K562 (cell line): ENCODE measurements at regions not wholly inside any gene's neighbourhood (a gene's known extent, or its start where the extent isn't known, plus 50 kb on each side); places are given as distances from the start of the nearest gene placed in this dataset.

ENCODE experiments used
- ATAC-seq: fragments of 200-7000 bp; cut with Tn5 transposase; 3 replicates; pipeline ENCODE4 v1.9.1; 2020; ENCODE audit warnings: moderate library complexity
- BruUV-seq: library from RNA; stranded (reverse); fragments of 400-500 nt; replicated peaks from 2 replicates; lab custom pipeline; 2021; lab: Mats Ljungman, UMichigan
- CTCF ChIA-PET: fragments of 300-600 bp; formaldehyde crosslinking; extraction: SDS; loops from one replicate; lab custom pipeline; 2021; ENCODE audit warnings: low intra/inter-chr PET ratio; lab: Yijun Ruan, JAX
- POLR2A ChIA-PET: fragments of 300-600, 350-650 bp; sonication (Branson Sonifier 250); formaldehyde crosslinking; extraction: SDS; loops from one replicate; lab custom pipeline; 2021; ENCODE audit warnings: antibody characterized with exemption, inconsistent platforms; lab: Yijun Ruan, JAX
- DNase-seq, 4 experiments: peaks; one replicate each; pipeline versions ENCODE4 v3.0.0 to v3.0.0-alpha.2; 2011 to 2018; ENCODE audit warnings: low spot score in 3 of 4, mixed read lengths in 3 of 4; ENCODE audit errors: extremely low read depth in 1 of 4
- FAIRE-seq: peaks from 2 replicates; lab custom pipeline; 2011; peaks lifted over from hg19 to GRCh38; lab: Jason Lieb, UNC
- H2AFZ ChIP-seq: 2 replicates; pipeline ENCODE4 v1.6.0; 2011; ENCODE audit warnings: low read depth, low read length, control low read depth, inconsistent platforms
- H3K27ac ChIP-seq: fragments of 200-600 bp; 3 replicates; pipeline ENCODE4 v1.8.0; 2011; ENCODE audit warnings: low read depth, mild to moderate bottlenecking, control low read depth, inconsistent platforms, low read length, moderate library complexity, mixed read lengths; ENCODE audit errors: extremely low read depth
- H3K27me3 ChIP-seq, 2 experiments: fragments of 300-600 bp in 1 of 2; 2 replicates in 1 of 2; 3 replicates in 1 of 2; pipeline versions ENCODE4 v1.6.0 to v1.8.0; 2011; ENCODE audit warnings: inconsistent platforms in 2 of 2, low read length in 2 of 2, mild to moderate bottlenecking in 1 of 2, mixed read lengths in 1 of 2, moderate library complexity in 1 of 2; ENCODE audit not compliant: control insufficient read depth in 2 of 2, insufficient read depth in 2 of 2
- H3K36me3 ChIP-seq: fragments of 300-600 bp; 3 replicates; pipeline ENCODE4 v1.8.0; 2011; ENCODE audit warnings: mild to moderate bottlenecking, low read length, inconsistent platforms; ENCODE audit not compliant: control insufficient read depth, insufficient read depth
- H3K4me1 ChIP-seq, 2 experiments: fragments of 200-600 bp in 1 of 2; replicated peaks in 1 of 2; 2 replicates in 1 of 2; 3 replicates in 1 of 2; pipeline versions ENCODE4 v1.5.1 to v1.8.0; 2011; ENCODE audit warnings: inconsistent platforms in 2 of 2, low read length in 2 of 2, mild to moderate bottlenecking in 1 of 2, mixed read lengths in 1 of 2, moderate library complexity in 1 of 2; ENCODE audit not compliant: control insufficient read depth in 2 of 2, insufficient read depth in 2 of 2
- H3K4me2 ChIP-seq: 2 replicates; pipeline ENCODE4 v1.6.1; 2011; ENCODE audit warnings: low read length, control low read depth, inconsistent platforms, mixed read lengths; ENCODE audit not compliant: insufficient read depth
- H3K4me3 ChIP-seq: fragments of 200-600 bp; sonication (generic), shearing (Covaris generic); 2 replicates; pipeline ENCODE4 v1.5.1; 2016; ENCODE audit warnings: control low read depth, inconsistent platforms
- H3K79me2 ChIP-seq: fragments of 200-600 bp; 3 replicates; pipeline ENCODE4 v1.8.0; 2011; ENCODE audit warnings: low read length, inconsistent platforms; ENCODE audit not compliant: control insufficient read depth, insufficient read depth
- H3K9ac ChIP-seq, 2 experiments: 2 replicates each; pipeline versions ENCODE4 v1.6.0 to v1.6.1; 2011; ENCODE audit warnings: low read depth in 2 of 2, low read length in 2 of 2, control low read depth in 1 of 2, inconsistent platforms in 1 of 2, mild to moderate bottlenecking in 1 of 2, mixed read lengths in 1 of 2; ENCODE audit not compliant: insufficient read depth in 1 of 2
- H3K9me1 ChIP-seq: one replicate; pipeline ENCODE4 v1.6.0; 2011; ENCODE audit warnings: inconsistent platforms, mild to moderate bottlenecking, low read length, moderate library complexity; ENCODE audit not compliant: control insufficient read depth, insufficient read depth
- H3K9me3 ChIP-seq: replicated peaks from 2 replicates; pipeline ENCODE4 v1.5.1; 2011; ENCODE audit warnings: low read depth, low read length, inconsistent platforms; ENCODE audit not compliant: control insufficient read depth, insufficient read depth
- H4K20me1 ChIP-seq: replicated peaks from 2 replicates; pipeline ENCODE4 v1.6.1; 2011; ENCODE audit warnings: low read length, inconsistent platforms, mixed read lengths; ENCODE audit not compliant: control insufficient read depth, insufficient read depth
- ARID1B ChIP-seq: fragments of 450-650 bp; IDR thresholded peaks from 2 replicates; pipeline ENCODE4 v1.6.1; 2016; ENCODE audit warnings: antibody characterized with exemption, mild to moderate bottlenecking, inconsistent platforms
- ATF7 ChIP-seq: fragments of 450-650 bp; IDR thresholded peaks from 2 replicates; pipeline ENCODE4 v1.7.1; 2014; ENCODE audit warnings: mild to moderate bottlenecking, moderate library complexity
- CBFA2T3 ChIP-seq: fragments of 450-650 bp; IDR thresholded peaks from 2 replicates; pipeline ENCODE4 v1.6.1; 2017
- CEBPB ChIP-seq: fragments of 450-650 bp; IDR thresholded peaks from 2 replicates; pipeline ENCODE4 v1.6.1; 2016; ENCODE audit warnings: missing genetic modification characterization, missing compliant biosample characterization
- CXXC5 ChIP-seq: fragments of 250-450 bp; sonication (Bioruptor Pico); IDR thresholded peaks from 2 replicates; pipeline ENCODE4 v1.8.0; 2022; ENCODE audit warnings: inconsistent platforms, mild to moderate bottlenecking, moderate library complexity
- DPF2 ChIP-seq: fragments of 450-650 bp; IDR thresholded peaks from 2 replicates; pipeline ENCODE4 v1.6.1; 2016
- FOXK2 ChIP-seq, 2 experiments: fragments of 450-650 bp; IDR thresholded peaks in 1 of 2; conservative IDR thresholded peaks in 1 of 2; 2 replicates each; pipeline ENCODE4 v1.6.1; 2016; ENCODE audit warnings: low read depth in 2 of 2, mild to moderate bottlenecking in 1 of 2
- HMBOX1 ChIP-seq: sonication (generic); IDR thresholded peaks from 2 replicates; pipeline ENCODE4 v1.6.1; 2016
- JUNB ChIP-seq: fragments of 450-650 bp; formaldehyde crosslinking; conservative IDR thresholded peaks from 2 replicates; pipeline ENCODE4 v1.4.0; 2020; ENCODE audit warnings: mild to moderate bottlenecking
- MAFG ChIP-seq: fragments of 450-650 bp; conservative IDR thresholded peaks from 2 replicates; pipeline ENCODE4 v1.6.1; 2016; ENCODE audit warnings: missing genetic modification characterization, missing compliant biosample characterization
- NCOR1 ChIP-seq: fragments of 450-650 bp; IDR thresholded peaks from 2 replicates; pipeline ENCODE4 v1.6.1; 2016; ENCODE audit warnings: mild to moderate bottlenecking, moderate library complexity
- RUNX1 ChIP-seq: sonication (generic); IDR thresholded peaks from 2 replicates; pipeline ENCODE4 v1.6.1; 2016; ENCODE audit warnings: antibody characterized with exemption, low read depth
- TAL1 ChIP-seq: fragments of 450-650 bp; IDR thresholded peaks from 2 replicates; pipeline ENCODE4 v1.6.1; 2016; ENCODE audit warnings: mild to moderate bottlenecking
- TCF3 ChIP-seq: sonication (generic); formaldehyde crosslinking; IDR thresholded peaks from 2 replicates; pipeline ENCODE4 v1.4.0; 2020; ENCODE audit warnings: mild to moderate bottlenecking, missing genetic modification reagents
- ZNF431 ChIP-seq: sonication (generic); formaldehyde crosslinking; IDR thresholded peaks from 2 replicates; pipeline ENCODE4 v1.8.0; 2022; ENCODE audit warnings: mild to moderate bottlenecking, missing genetic modification reagents
- ZNF551 ChIP-seq: fragments of 250-450 bp; sonication (Bioruptor Pico); IDR thresholded peaks from 2 replicates; pipeline ENCODE4 v1.5.0; 2021; ENCODE audit warnings: mild to moderate bottlenecking, moderate library complexity
- ZNF699 ChIP-seq: fragments of 250-450 bp; sonication (Bioruptor Pico); IDR thresholded peaks from 2 replicates; pipeline ENCODE4 v1.8.0; 2021; ENCODE audit warnings: mild to moderate bottlenecking, moderate library complexity; ENCODE audit not compliant: insufficient replicate concordance
- WGBS: fragments of 100-300 bp; shearing (Covaris generic); methylation state at CpG from one replicate; pipeline ENCODE4 v1.1.6; 2016; ENCODE audit warnings: low coverage, mixed read lengths; ENCODE audit not compliant: insufficient coverage; ENCODE audit errors: missing lambda C conversion rate; 5-methylcytosine and 5-hydroxymethylcytosine counted together
- in situ Hi-C: fragments of 300-500 bp; cut with MboI; formaldehyde crosslinking; loops from 4 replicates; pipeline ENCODE4 v1.15.0; 2018; ENCODE audit warnings: inconsistent platforms, mixed read lengths
- intact Hi-C: fragments of 100-400 bp; cut with micrococcal nuclease; formaldehyde crosslinking; loops from 2 replicates; pipeline ENCODE4 v1.14.2; 2022
- TF ChIP-seq, protein P1 (sequence below): fragments of 450-650 bp; IDR thresholded peaks from 2 replicates; pipeline ENCODE4 v1.6.1; 2018; ENCODE audit not compliant: partially characterized antibody

DNA sequence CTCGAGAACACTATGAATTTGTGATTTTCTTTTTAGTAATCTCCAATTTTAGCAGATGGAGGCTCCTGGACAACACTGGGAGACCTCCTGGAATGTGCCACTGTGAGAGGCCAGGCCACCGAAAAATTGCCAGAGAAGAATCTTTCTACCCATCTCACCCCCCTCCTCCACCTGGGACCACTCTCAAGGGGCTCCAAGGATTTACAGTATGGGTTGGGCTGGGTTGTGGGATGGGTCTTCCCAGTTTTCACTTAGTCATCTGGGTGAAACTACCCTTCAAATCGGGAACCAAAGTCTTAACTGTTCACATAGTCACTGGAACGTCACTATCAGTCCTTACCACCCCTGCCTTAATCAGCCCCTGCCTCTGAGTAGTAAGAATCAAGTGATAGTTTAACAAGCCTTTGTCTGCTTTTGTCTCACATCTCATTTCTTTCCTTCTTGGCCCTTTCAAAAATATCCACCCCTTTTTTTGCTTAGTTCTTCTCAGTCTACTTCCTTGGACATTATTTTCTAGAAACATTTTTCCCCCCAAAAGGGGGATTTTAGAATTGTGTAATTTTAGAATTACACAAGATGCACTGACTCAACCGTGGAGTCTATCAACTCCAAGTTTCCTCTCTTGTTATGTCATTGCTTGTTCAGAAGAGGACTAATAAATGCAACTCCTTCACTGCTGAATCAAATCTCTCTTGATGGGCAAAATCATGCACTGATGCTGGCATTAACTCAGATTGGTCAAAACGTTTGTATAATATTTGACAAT lies 148.2 kb upstream of the MOCS1 start:
- no peak overlapping the region for H3K4me3 ChIP-seq
- H3K36me3 ChIP-seq: no peaks in the 10 kb centered on the region
- DNase-seq: peak in 1 of 4 experiments; percentile 28
- H3K27me3 ChIP-seq: no peaks in the 10 kb centered on the region
- peaks cover 0 to 18% of the 10 kb centered on the region in 2 experiments; a peak in 2 of 5 replicates for H3K4me1 ChIP-seq
- no peaks in the 10 kb centered on the region for H3K9me1 ChIP-seq
- in situ Hi-C loops (no loop called here), intact Hi-C loops (no loop called here)
- no TSS peak for BruUV-seq
- CTCF ChIA-PET: no interaction called here
- no peak for FAIRE-seq
- no peak overlapping the region; the same call in 1 of the 2 replicates for H3K4me2 ChIP-seq
- H4K20me1 ChIP-seq: no peaks in the 10 kb centered on the region
- H2AFZ ChIP-seq: no peak overlapping the region
- WGBS: 3% methylated on average over 6 of the region's 6 CpGs
- POLR2A ChIA-PET: no interaction called here
- no peaks in the 10 kb centered on the region for H3K79me2 ChIP-seq
- no peak overlapping the region for H3K27ac ChIP-seq
- peak; percentile 21; the same call in 1 of the 3 replicates for ATAC-seq
- no peak overlapping the region for H3K9ac ChIP-seq
- no peaks in the 10 kb centered on the region for H3K9me3 ChIP-seq
- TF ChIP-seq, protein P1, sequence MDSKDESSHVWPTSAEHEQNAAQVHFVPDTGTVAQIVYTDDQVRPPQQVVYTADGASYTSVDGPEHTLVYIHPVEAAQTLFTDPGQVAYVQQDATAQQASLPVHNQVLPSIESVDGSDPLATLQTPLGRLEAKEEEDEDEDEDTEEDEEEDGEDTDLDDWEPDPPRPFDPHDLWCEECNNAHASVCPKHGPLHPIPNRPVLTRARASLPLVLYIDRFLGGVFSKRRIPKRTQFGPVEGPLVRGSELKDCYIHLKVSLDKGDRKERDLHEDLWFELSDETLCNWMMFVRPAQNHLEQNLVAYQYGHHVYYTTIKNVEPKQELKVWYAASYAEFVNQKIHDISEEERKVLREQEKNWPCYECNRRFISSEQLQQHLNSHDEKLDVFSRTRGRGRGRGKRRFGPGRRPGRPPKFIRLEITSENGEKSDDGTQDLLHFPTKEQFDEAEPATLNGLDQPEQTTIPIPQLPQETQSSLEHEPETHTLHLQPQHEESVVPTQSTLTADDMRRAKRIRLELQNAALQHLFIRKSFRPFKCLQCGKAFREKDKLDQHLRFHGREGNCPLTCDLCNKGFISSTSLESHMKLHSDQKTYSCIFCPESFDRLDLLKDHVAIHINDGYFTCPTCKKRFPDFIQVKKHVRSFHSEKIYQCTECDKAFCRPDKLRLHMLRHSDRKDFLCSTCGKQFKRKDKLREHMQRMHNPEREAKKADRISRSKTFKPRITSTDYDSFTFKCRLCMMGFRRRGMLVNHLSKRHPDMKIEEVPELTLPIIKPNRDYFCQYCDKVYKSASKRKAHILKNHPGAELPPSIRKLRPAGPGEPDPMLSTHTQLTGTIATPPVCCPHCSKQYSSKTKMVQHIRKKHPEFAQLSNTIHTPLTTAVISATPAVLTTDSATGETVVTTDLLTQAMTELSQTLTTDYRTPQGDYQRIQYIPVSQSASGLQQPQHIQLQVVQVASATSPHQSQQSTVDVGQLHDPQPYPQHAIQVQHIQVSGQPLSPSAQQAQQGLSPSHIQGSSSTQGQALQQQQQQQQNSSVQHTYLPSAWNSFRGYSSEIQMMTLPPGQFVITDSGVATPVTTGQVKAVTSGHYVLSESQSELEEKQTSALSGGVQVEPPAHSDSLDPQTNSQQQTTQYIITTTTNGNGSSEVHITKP: peak; percentile 93
- TF ChIP-seq ARID1B (peak; percentile 54), CEBPB (tag) (peak; percentile 73), TCF3 (CRISPR knock-in tag) (peak; percentile 62), ATF7 (0 out of 2 replicates have a peak, but pooled peaks have one; percentile 13), FOXK2 (conservative IDR thresholded peaks at IDR 0.05 in 1 of 2, IDR thresholded peaks at IDR 0.05 in 1 of 2; ENCODE audit: low read depth in 2 of 2) (0 out of 4 replicates have a peak, but pooled peaks of 1 of the 2 experiments have one; percentile 20), CXXC5 (peak; percentile 33; the same call in 1 of the 2 replicates), ZNF551 (CRISPR knock-in tag) (no peak), MAFG (tag) (0 out of 2 replicates have a peak, but pooled peaks have one; percentile 6), TAL1 (peak; percentile 13; the same call in 1 of the 2 replicates), JUNB (no peak), DPF2 (peak; percentile 27; the same call in 1 of the 2 replicates), NCOR1 (peak; percentile 12; the same call in 1 of the 2 replicates), ZNF699 (no peak), ZNF431 (CRISPR knock-in tag) (no peak), CBFA2T3 (peak; percentile 41), HMBOX1 (peak; percentile 42), RUNX1 (no peak)
